T-helper 2 cell treated with Interferon-gamma antibody and Interleukin-4, amounts not matched to agents 5 μg/mL and 100 μg/mL, for 36 hours (primary cell): ENCODE measurements at regions not wholly inside any gene's neighbourhood (a gene's known extent, or its start where the extent isn't known, plus 50 kb on each side); places are given as distances from the start of the nearest gene placed in this dataset.

Experiments
- DNase-seq: peaks from one replicate; pipeline ENCODE4 v3.0.0; 2021; ENCODE audit warnings: low spot score
- H3K27ac Mint-ChIP-seq: one replicate; pipeline ENCODE4 v1.8.0; 2021; ENCODE audit warnings: mild to moderate bottlenecking, mixed read lengths
- H3K27me3 Mint-ChIP-seq: one replicate; pipeline ENCODE4 v1.8.0; 2021; ENCODE audit warnings: low read depth, mixed read lengths
- H3K36me3 Mint-ChIP-seq: one replicate; pipeline ENCODE4 v1.8.0; 2021; ENCODE audit warnings: low read depth, mixed read lengths
- H3K4me1 Mint-ChIP-seq: one replicate; pipeline ENCODE4 v1.8.0; 2021; ENCODE audit warnings: low read depth, mixed read lengths
- H3K4me3 Mint-ChIP-seq: one replicate; pipeline ENCODE4 v1.8.0; 2022; ENCODE audit warnings: mild to moderate bottlenecking, moderate library complexity, mixed read lengths
- H3K9me3 Mint-ChIP-seq: one replicate; pipeline ENCODE4 v1.8.0; 2021; ENCODE audit warnings: mixed read lengths

GRCh38 chr7:52782348-52782747, 253.1 kb upstream of the POM121L12 start:
- no peak overlapping the region for H3K27ac Mint-ChIP-seq
- H3K4me1 Mint-ChIP-seq: no peaks in the 10 kb centered on the region
- DNase-seq: no peak
- no peak overlapping the region for H3K4me3 Mint-ChIP-seq
- peaks cover 39% of the 10 kb centered on the region for H3K9me3 Mint-ChIP-seq
- H3K36me3 Mint-ChIP-seq: no peaks in the 10 kb centered on the region
- no peaks in the 10 kb centered on the region for H3K27me3 Mint-ChIP-seq

- Mint-ChIP-seq H3K9me3 (peaks cover 48% of the 10 kb centered on the region), H3K4me1 (no peaks in the 10 kb centered on the region), H3K4me3 (no peak overlapping the region), H3K27ac (no peak overlapping the region), H3K36me3 (no peaks in the 10 kb centered on the region), H3K27me3 (no peaks in the 10 kb centered on the region)
- no peak for DNase-seq
Measured at GRCh38 chr7:52781250-52781649, 254.2 kb upstream of the POM121L12 start.

GRCh38 chr7:52779004-52779403, 256.4 kb upstream of the POM121L12 start:
- Mint-ChIP-seq H3K36me3 (no peaks in the 10 kb centered on the region), H3K27me3 (no peaks in the 10 kb centered on the region), H3K27ac (no peak overlapping the region), H3K4me3 (no peak overlapping the region), H3K4me1 (no peaks in the 10 kb centered on the region), H3K9me3 (peaks cover 53% of the 10 kb centered on the region)
- DNase-seq: no peak

GRCh38 chr7:52777051-52777822, 258.2 kb upstream of the POM121L12 start:
- H3K36me3 Mint-ChIP-seq: no peaks in the 10 kb centered on the region
- H3K9me3 Mint-ChIP-seq: peaks cover 52% of the 10 kb centered on the region

GRCh38 chr7:52775876-52776275, 259.6 kb upstream of the POM121L12 start:
- no peak for DNase-seq
- Mint-ChIP-seq H3K27me3 (no peaks in the 10 kb centered on the region), H3K9me3 (peaks cover 57% of the 10 kb centered on the region), H3K27ac (no peak overlapping the region), H3K36me3 (no peaks in the 10 kb centered on the region), H3K4me1 (no peaks in the 10 kb centered on the region), H3K4me3 (no peak overlapping the region)

More at GRCh38 chr7:52777051-52777822, 258.2 kb upstream of the POM121L12 start:
- Mint-ChIP-seq H3K27me3 (no peaks in the 10 kb centered on the region), H3K27ac (no peak overlapping the region), H3K4me3 (no peak overlapping the region), H3K4me1 (no peaks in the 10 kb centered on the region)
- DNase-seq: no peak

- no peaks in the 10 kb centered on the region for H3K4me1 Mint-ChIP-seq
- no peak overlapping the region for H3K27ac Mint-ChIP-seq
- no peaks in the 10 kb centered on the region for H3K27me3 Mint-ChIP-seq
- H3K4me3 Mint-ChIP-seq: no peak overlapping the region
- H3K9me3 Mint-ChIP-seq: peaks cover 41% of the 10 kb centered on the region
- DNase-seq: no peak
- H3K36me3 Mint-ChIP-seq: no peaks in the 10 kb centered on the region
Measured at GRCh38 chr7:52771177-52771576, 264.3 kb upstream of the POM121L12 start.

GRCh38 chr7:52764492-52765169, 270.8 kb upstream of the POM121L12 start:
- no peak for DNase-seq
- Mint-ChIP-seq H3K27ac (no peak overlapping the region), H3K4me3 (no peak overlapping the region), H3K9me3 (peaks cover 27% of the 10 kb centered on the region), H3K4me1 (no peaks in the 10 kb centered on the region), H3K27me3 (no peaks in the 10 kb centered on the region), H3K36me3 (no peaks in the 10 kb centered on the region)

- Mint-ChIP-seq H3K27ac (no peak overlapping the region), H3K27me3 (no peaks in the 10 kb centered on the region), H3K36me3 (no peaks in the 10 kb centered on the region), H3K4me1 (no peaks in the 10 kb centered on the region), H3K4me3 (no peak overlapping the region), H3K9me3 (peaks cover 21% of the 10 kb centered on the region)
- no peak for DNase-seq
Measured at GRCh38 chr7:52758356-52758755, 277.1 kb upstream of the POM121L12 start.

- Mint-ChIP-seq H3K27ac (no peak overlapping the region), H3K36me3 (no peaks in the 10 kb centered on the region), H3K4me3 (no peak overlapping the region), H3K27me3 (no peaks in the 10 kb centered on the region), H3K9me3 (peaks cover 17% of the 10 kb centered on the region), H3K4me1 (no peaks in the 10 kb centered on the region)
- DNase-seq: no peak
Measured at GRCh38 chr7:52753855-52754254, 281.6 kb upstream of the POM121L12 start.

GRCh38 chr7:52752891-52753290, 282.5 kb upstream of the POM121L12 start:
- no peak overlapping the region for H3K27ac Mint-ChIP-seq

GRCh38 chr7:52749880-52750279, 285.6 kb upstream of the POM121L12 start:
- Mint-ChIP-seq H3K27ac (no peak overlapping the region), H3K27me3 (no peaks in the 10 kb centered on the region), H3K4me1 (no peaks in the 10 kb centered on the region), H3K4me3 (no peak overlapping the region), H3K36me3 (no peaks in the 10 kb centered on the region), H3K9me3 (peaks cover 18% of the 10 kb centered on the region)
- no peak for DNase-seq

More at GRCh38 chr7:52752891-52753290, 282.5 kb upstream of the POM121L12 start:
- no peaks in the 10 kb centered on the region for H3K36me3 Mint-ChIP-seq
- no peak overlapping the region for H3K4me3 Mint-ChIP-seq
- no peaks in the 10 kb centered on the region for H3K4me1 Mint-ChIP-seq
- H3K27me3 Mint-ChIP-seq: no peaks in the 10 kb centered on the region
- peaks cover 17% of the 10 kb centered on the region for H3K9me3 Mint-ChIP-seq
- no peak for DNase-seq

- Mint-ChIP-seq H3K9me3 (peaks cover 24% of the 10 kb centered on the region), H3K27me3 (no peaks in the 10 kb centered on the region), H3K36me3 (no peaks in the 10 kb centered on the region), H3K4me1 (no peaks in the 10 kb centered on the region), H3K27ac (no peak overlapping the region), H3K4me3 (no peak overlapping the region)
- no peak for DNase-seq
Measured at GRCh38 chr7:52747817-52748216, 287.6 kb upstream of the POM121L12 start.

GRCh38 chr7:52741670-52742290, 293.7 kb upstream of the POM121L12 start:
- no peaks in the 10 kb centered on the region for H3K4me1 Mint-ChIP-seq
- no peak overlapping the region for H3K27ac Mint-ChIP-seq
- H3K4me3 Mint-ChIP-seq: no peak overlapping the region
- H3K9me3 Mint-ChIP-seq: peaks cover 30% of the 10 kb centered on the region
- H3K36me3 Mint-ChIP-seq: no peaks in the 10 kb centered on the region
- H3K27me3 Mint-ChIP-seq: no peaks in the 10 kb centered on the region
- DNase-seq: no peak

GRCh38 chr7:52735656-52736055, 299.8 kb upstream of the POM121L12 start:
- H3K4me3 Mint-ChIP-seq: no peak overlapping the region
- no peaks in the 10 kb centered on the region for H3K27me3 Mint-ChIP-seq
- H3K27ac Mint-ChIP-seq: no peak overlapping the region
- DNase-seq: no peak
- H3K4me1 Mint-ChIP-seq: no peaks in the 10 kb centered on the region
- H3K9me3 Mint-ChIP-seq: peaks cover 40% of the 10 kb centered on the region
- no peaks in the 10 kb centered on the region for H3K36me3 Mint-ChIP-seq
